Limb (tissue), 2 donors: ENCODE measurements at regions not wholly inside any gene's neighbourhood (a gene's known extent, or its start where the extent isn't known, plus 50 kb on each side); places are given as distances from the start of the nearest gene placed in this dataset.

Source experiments
- DNase-seq, 2 donors: peaks; one replicate each; pipeline ENCODE4 v3.0.0-alpha.2; 2016; ENCODE audit errors: extremely low spot score in 2 of 2

- no peak for DNase-seq
Measured at GRCh38 chr9:131809941-131810344, 70.1 kb upstream of the RAPGEF1 start.

GRCh38 chr9:131808291-131808690 is 68.4 kb upstream of the RAPGEF1 start:
- no peak for DNase-seq

- DNase-seq, result no peak
Measured at GRCh38 chr9:131807144-131807983, 67.5 kb upstream of the RAPGEF1 start.

- no peak for DNase-seq
Measured at GRCh38 chr9:131805803-131806202, 65.9 kb upstream of the RAPGEF1 start.

GRCh38 chr9:131804826-131805225 is 65.0 kb upstream of the RAPGEF1 start:
- DNase-seq, result no peak

- no peak for DNase-seq
Measured at GRCh38 chr9:131803758-131804411, 64.0 kb upstream of the RAPGEF1 start.

GRCh38 chr9:131801810-131802209 is 61.9 kb upstream of the RAPGEF1 start:
- DNase-seq, result no peak

GRCh38 chr9:131800843-131801242 is 61.0 kb upstream of the RAPGEF1 start:
- DNase-seq, result no peak

GRCh38 chr9:131800366-131800765 is 60.5 kb upstream of the RAPGEF1 start:
- no peak for DNase-seq

- peak; percentile 14 to 76 for DNase-seq
Measured at GRCh38 chr9:131799177-131799823, 59.4 kb upstream of the RAPGEF1 start.

- DNase-seq, result no peak
Measured at GRCh38 chr9:131798246-131798645, 58.4 kb upstream of the RAPGEF1 start.

GRCh38 chr9:131794393-131794792 is 54.5 kb upstream of the RAPGEF1 start:
- no peak for DNase-seq

- DNase-seq, result no peak
Measured at GRCh38 chr9:131791542-131792254, 51.8 kb upstream of the RAPGEF1 start.
